ENCODE measurements at regions not wholly inside any gene's neighbourhood (a gene's known extent, or its start where the extent isn't known, plus 50 kb on each side); places are given as distances from the start of the nearest gene placed in this dataset.

DNA sequence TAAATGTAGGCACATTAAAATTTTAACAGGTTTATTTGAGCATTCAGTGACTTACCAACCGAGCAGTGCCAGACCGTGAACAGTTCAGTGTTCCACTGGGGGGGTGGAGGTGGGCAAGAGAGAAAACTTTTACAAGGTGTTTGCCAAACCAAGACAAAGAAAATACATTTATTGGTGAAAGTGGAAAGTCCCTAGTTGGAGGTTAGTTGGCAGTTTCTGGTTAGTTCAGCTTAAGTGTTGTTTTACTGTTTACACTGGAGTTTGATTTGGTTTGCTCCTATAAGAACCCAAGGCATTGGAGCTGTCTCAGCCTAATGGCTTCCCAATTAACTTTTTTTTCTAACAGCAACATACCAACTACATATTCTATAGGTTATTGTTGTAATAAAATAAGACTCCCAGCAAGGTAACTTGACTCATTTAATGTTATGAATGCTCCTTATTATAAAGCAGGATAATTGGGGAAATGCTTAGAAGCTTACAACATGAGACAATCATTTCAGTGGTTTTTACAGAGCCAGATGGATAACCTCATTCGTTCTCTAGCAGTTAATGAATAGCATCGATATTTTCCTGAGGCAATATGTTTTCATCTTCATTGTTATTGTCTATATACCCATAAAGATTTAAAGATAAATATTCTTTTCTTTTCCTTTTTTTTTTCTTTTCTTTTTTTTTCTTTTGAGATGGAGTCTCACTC is 115.8 kb downstream of the ETNK1 start:
- no peak for DNase-seq

DNA sequence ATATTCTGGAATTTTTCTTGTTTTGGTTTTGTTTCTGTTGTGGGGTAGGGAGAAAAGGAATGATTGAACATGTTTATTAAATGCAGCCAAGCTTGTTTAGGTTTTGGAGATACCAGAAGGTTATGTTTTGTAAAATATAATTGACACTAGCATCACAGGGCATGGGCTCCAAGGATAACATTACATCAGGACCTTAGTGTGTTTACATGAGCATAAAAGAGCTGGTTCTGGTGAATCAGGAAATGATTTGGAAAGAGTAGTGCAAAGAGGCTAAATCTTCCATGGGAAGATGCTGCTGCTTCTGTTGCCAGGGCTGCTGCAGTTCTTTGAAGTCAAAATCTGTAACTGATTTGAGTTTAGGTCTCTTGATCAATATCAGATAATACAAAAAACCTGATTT is 118.7 kb downstream of the ETNK1 start:
- no peak for DNase-seq

GRCh38 chr12:22744197-22744596 is 119.2 kb downstream of the ETNK1 start:
- no peak for DNase-seq

DNA sequence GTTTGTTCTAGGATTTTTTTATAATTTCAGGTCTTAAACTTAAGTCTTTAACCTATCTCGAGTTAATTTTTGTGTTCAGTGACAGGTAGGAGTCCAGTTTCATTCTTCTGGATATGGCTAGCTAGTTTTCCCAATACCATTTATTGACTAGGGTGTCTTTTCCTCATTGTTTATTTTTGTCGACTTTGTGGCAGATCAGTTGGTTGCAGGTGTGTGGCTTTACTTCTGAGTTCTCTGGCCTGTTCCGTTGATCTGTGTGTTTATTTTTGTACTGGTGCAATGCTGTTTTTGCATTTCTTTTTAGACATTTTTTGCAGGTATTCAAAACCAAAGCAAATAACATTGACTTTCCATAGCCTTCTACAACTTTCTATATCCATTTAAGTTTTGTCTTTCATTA is 121.7 kb downstream of the ETNK1 start:
- no peak for DNase-seq

DNA sequence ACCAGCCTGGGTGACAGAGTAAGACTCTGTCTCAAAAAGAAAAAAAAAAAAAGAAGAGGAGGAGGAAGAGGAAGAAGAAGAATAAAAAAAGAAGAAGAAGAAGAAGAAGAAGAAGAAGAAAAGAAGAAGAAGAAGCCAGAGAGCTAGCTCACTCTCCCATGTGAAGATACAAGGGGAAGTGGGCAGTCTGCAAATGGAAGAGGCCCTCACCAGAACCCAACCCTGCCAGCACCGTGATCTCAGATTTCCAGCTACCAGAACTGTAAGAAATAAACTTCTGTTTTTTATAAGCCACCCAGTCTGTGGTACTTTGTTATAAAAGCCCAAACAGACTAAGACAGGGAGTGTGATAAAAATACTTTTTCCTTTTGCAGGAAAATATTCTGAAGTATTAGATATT is 130.7 kb downstream of the ETNK1 start:
- no peak for DNase-seq

- DNase-seq = no peak
These were observed 135.1 kb downstream of the ETNK1 start for GRCh38 chr12:22759769-22760674.

DNA sequence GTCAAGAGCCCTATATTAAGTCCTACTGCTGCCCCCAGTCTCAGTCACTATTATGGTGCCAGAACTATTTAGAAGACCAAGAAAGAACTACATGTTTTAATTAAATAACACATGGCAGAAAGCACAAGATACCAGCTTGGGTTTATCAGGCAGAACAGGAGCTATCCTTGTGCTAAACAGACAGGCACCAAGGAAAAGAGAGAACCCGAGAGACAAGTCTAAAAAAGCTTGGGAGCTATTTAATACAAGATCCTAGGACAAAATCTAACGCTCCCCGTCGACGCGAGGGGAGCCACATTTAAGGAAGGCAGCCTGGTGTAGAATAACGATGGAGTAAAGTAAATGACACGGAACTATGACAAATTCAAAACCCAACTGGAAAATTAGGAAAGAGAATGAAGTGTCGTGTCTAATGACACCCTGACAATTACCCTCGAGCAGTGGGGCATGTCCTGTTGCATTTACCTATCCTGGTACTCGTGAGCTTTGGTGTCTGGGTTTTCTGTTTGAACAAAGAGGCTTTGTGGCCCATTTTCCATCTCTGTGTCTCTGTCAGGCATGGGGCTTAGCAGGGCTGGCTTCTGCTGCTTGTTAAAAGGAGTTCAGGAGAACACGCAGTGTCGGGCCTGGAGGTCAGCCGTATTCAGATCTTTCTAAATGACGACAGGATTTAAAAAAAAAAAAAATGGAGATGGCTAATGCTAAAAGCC is 140.6 kb downstream of the ETNK1 start:
- DNase-seq = no peak

DNA sequence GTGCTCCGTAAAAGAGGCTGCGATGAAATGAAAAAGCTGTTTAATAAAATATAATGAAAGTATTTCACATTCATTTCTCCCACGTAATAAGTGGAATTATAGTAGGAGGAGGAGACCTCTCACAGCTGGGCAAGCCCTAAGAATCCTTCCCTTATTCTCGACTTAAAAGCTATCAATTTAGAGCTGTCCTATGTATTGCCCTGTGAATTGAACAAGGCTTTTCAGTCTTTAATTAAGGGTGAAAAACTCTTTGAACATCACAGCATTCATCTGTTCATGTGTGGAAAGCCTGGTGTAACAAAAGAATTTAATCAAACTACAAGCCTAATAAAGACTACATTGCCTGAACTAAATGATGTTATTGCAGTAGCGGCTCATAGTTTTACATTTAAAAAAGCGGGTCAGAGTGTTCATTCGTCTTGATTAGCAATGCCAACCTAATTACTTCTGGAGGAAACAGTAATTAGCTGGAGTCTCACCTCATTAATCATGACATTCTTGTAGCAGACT is 142.0 kb downstream of the ETNK1 start:
- no peak for DNase-seq

- no peak for DNase-seq
These were observed 156.4 kb downstream of the ETNK1 start for GRCh38 chr12:22781339-22781738.

- no peak for DNase-seq
These were observed 162.6 kb downstream of the ETNK1 start for GRCh38 chr12:22787557-22787956.

GRCh38 chr12:22788913-22789312 is 163.9 kb downstream of the ETNK1 start:
- no peak for DNase-seq

DNA sequence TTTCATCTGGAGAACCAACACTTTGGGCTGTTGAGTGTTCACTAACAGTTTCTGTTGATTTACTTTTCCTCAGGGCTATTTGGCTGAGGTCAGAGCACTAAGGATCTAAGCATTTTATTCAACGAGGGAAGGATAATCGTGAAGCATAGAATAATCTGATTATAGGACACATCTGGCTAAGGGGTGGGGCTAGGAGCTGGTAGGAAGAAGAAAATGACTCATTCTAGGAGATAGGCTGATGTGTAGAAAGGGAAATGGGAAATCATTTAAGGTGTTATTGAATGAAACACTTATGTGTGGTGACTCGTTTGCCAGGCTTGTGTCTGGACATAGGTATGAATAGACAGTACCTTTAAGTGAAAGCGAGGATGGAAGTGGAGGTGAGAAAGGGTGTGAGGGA is 167.2 kb downstream of the ETNK1 start:
- DNase-seq = no peak

DNA sequence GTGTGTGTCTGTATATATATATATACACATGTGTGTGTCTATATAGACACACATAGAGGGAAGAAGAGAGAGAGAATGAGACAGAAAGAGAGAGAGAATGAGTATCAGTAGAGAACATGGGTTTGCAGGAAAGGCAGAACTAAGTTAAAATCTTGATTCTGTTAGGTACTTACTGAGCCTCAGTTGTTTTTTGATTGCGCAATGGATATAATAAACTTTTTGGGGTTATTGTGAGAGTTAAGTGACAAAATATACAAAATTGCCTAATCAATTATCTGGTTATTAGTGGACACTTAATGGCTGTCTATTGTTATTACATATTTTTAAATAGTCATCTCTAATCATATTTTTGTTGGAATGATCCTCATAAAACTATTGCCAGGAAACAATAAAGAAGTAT is 169.0 kb downstream of the ETNK1 start:
- no peak for DNase-seq

DNA sequence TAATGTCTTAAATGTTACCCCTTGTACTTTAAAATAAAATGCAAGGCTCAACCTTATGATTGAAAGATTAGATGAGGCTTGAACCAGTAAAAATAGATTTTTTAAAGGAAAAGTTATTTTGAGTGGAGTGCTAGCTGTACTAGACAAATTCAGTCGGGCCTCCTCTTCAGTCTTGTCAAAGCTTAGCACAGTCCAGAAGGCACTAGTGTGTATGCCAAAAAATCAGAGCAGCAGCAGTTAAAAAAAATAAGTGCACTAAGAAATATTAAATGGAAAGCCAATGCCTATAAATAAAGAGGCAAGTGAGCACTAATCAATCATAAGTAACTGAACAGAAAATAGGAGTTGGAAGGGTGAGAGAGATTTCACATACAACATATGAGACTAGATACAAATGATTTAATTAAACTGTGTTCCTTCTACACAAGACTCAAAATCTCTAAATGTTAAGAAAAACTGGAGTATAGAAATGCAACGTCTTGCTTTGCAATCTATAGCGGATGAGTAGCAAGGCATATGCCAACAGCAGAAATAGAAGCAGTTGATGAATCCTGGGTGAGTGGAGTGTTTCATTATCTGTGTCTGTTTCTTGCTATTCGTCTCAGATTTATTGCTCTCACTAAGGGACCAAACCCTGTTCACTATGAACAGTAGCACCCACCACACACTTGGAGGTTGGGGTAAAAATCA is 172.1 kb downstream of the ETNK1 start:
- DNase-seq = no peak

- DNase-seq = no peak
These were observed 172.7 kb downstream of the ETNK1 start for GRCh38 chr12:22797701-22798100.

GRCh38 chr12:22798116-22798515 is 173.1 kb downstream of the ETNK1 start:
- DNase-seq = no peak

- no peak for DNase-seq
These were observed 174.5 kb downstream of the ETNK1 start for GRCh38 chr12:22799503-22799902.

DNA sequence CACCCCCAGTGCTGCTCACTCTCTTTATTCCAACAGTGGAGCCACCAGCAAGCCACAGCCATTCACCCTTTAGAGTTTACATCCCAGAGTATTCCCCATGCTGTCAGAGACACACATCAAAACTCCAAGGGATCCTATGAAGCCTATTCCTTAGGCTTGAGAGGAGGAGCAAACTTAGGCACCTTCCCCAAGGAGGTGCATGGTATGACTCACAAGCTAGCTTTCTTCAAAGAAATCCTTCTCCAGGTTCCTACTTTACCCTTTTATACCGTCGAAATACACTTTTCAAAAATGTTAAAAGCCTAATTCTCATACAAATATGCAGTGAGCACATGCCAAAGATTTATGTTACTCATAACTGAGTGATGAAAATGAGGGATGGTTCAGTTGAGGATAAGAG is 175.4 kb downstream of the ETNK1 start:
- no peak for DNase-seq

- no peak for DNase-seq
These were observed 178.1 kb downstream of the ETNK1 start for GRCh38 chr12:22802883-22803630.

DNA sequence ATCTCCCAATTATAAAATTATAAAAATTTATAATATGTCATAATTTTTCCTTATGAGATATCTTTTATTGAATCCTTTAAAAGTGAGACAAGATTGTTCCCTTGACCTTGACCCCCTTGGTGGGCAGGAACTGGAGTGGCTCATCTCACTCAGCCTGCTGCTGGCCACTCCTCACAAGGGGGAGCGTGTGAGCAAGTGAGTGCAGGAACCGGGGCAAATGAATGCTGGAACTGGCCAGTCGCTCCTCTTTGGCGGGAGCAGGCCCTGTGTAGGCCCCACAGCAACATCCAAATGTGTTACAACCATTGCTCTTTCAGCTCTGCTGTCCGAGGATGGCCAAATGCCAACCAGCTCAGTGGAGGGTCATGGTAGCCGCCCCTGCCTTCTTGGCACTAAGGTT is 178.8 kb downstream of the ETNK1 start:
- DNase-seq = no peak

DNA sequence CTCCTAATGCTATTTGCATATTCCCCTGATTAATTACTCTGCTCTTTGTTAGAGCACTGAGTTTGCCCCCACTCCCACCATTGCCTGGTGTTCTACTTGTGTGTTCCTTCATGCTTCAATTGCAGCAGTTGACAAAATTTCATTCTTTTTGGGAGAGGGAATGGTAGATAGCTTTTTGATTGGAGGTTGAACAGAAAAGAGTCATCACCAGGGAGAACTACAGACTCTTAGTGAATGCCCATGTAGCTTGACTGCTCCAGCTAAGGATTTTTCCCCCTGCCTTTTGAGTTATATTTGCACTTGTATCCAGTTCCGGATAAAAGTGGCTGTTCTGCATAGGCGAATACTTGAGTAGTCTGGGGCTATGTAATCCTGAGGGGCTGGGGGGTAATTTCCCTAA is 183.9 kb downstream of the ETNK1 start:
- no peak for DNase-seq

GRCh38 chr12:22810036-22810435 is 185.1 kb downstream of the ETNK1 start:
- no peak for DNase-seq
